IMR-90 (cell line): ENCODE measurements at regions not wholly inside any gene's neighbourhood (a gene's known extent, or its start where the extent isn't known, plus 50 kb on each side); places are given as distances from the start of the nearest gene placed in this dataset.

Experiments
- BHLHE40 ChIP-seq: fragments of 150-350 bp; IDR thresholded peaks from 2 replicates; pipeline ENCODE4 v1.6.1; 2016; ENCODE audit warnings: mild to moderate bottlenecking, low read depth, low read length
- CEBPB ChIP-seq: IDR thresholded peaks from 2 replicates; pipeline ENCODE4 v1.6.1; 2012; ENCODE audit warnings: low read depth, low read length, improper control_type of control experiment
- CTCF ChIP-seq: conservative IDR thresholded peaks from 2 replicates; pipeline ENCODE4 v1.5.1; 2012; ENCODE audit warnings: mild to moderate bottlenecking, low read depth, low read length, improper control_type of control experiment
- FOS ChIP-seq: fragments of 150-350 bp; IDR thresholded peaks from 2 replicates; pipeline ENCODE4 v1.6.1; 2016; ENCODE audit warnings: low read depth, low read length
- MAFK ChIP-seq: IDR thresholded peaks from 2 replicates; pipeline ENCODE4 v1.6.1; 2012; ENCODE audit warnings: low read depth, low read length, improper control_type of control experiment
- MXI1 ChIP-seq: IDR thresholded peaks from 2 replicates; pipeline ENCODE4 v1.6.1; 2012; ENCODE audit warnings: low read depth, mild to moderate bottlenecking, low read length, moderate library complexity, borderline replicate concordance
- POLR2A ChIP-seq: IDR thresholded peaks from 2 replicates; pipeline ENCODE4 v1.6.1; 2012; ENCODE audit warnings: mild to moderate bottlenecking, low read depth, low read length
- RAD21 ChIP-seq: IDR thresholded peaks from 2 replicates; pipeline ENCODE4 v1.6.1; 2012; ENCODE audit warnings: low read length, improper control_type of control experiment
- RCOR1 ChIP-seq: IDR thresholded peaks from 2 replicates; pipeline ENCODE4 v1.6.1; 2012; ENCODE audit warnings: mild to moderate bottlenecking, low read length, improper control_type of control experiment; ENCODE audit not compliant: insufficient replicate concordance
- RFX5 ChIP-seq: IDR thresholded peaks from 2 replicates; pipeline ENCODE4 v1.8.0; 2012; ENCODE audit warnings: low read depth, mild to moderate bottlenecking, low read length, moderate library complexity
- SMC3 ChIP-seq: fragments of 150-350 bp; IDR thresholded peaks from 2 replicates; pipeline ENCODE4 v1.6.1; 2016; ENCODE audit warnings: low read depth, mild to moderate bottlenecking, antibody characterized with exemption, low read length, moderate library complexity

GRCh38 chr6:112971651-112972050 is 624.5 kb downstream of the RFPL4B start:
- TF ChIP-seq CTCF (no peak), CEBPB (no peak), BHLHE40 (no peak), RFX5 (no peak), POLR2A (no peak), SMC3 (no peak), RAD21 (no peak), FOS (no peak), MXI1 (no peak), MAFK (no peak), RCOR1 (no peak)
